ENCODE measurements at regions not wholly inside any gene's neighbourhood (a gene's known extent, or its start where the extent isn't known, plus 50 kb on each side); places are given as distances from the start of the nearest gene placed in this dataset.

DNA sequence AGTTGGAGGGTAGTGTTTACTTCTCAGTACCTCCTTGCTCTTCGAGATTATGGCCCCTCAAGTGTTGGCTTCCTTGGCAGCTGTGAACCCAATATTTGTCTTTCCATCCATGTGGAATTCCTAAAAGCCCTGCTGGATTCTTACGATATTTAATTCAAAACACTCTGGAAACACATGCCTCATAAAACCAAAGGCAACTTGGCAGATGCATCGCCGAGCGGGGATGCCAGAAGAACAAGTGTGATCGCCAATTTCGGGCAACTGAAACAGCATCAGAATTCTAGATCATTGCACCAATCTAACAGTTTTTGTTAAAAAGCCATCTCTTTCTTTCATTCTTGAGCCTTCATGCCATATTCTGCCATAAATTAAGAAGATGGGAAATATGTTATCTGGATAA lies 934.4 kb downstream of the AACS start:
- Histone ChIP-seq H3K27me3 (ENCODE audit: control insufficient read depth, insufficient read depth, low read length) (no peaks in the 10 kb centered on the region), H3K9me3 (ENCODE audit: control insufficient read depth, insufficient read depth, low read length) (peaks cover 13% of the 10 kb centered on the region), H3K4me3 (ENCODE audit: low read depth, low read length) (no peak overlapping the region), H3K27ac (ENCODE audit: low read depth, low read length) (no peak overlapping the region)
- ChIA-PET POLR2A (no interaction called here), CTCF (no interaction called here)
- TF ChIP-seq, protein P1, sequence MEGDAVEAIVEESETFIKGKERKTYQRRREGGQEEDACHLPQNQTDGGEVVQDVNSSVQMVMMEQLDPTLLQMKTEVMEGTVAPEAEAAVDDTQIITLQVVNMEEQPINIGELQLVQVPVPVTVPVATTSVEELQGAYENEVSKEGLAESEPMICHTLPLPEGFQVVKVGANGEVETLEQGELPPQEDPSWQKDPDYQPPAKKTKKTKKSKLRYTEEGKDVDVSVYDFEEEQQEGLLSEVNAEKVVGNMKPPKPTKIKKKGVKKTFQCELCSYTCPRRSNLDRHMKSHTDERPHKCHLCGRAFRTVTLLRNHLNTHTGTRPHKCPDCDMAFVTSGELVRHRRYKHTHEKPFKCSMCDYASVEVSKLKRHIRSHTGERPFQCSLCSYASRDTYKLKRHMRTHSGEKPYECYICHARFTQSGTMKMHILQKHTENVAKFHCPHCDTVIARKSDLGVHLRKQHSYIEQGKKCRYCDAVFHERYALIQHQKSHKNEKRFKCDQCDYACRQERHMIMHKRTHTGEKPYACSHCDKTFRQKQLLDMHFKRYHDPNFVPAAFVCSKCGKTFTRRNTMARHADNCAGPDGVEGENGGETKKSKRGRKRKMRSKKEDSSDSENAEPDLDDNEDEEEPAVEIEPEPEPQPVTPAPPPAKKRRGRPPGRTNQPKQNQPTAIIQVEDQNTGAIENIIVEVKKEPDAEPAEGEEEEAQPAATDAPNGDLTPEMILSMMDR (IDR thresholded peaks at IDR 0.05; ENCODE audit: low read depth, low read length): no peak
- no peak for DNase-seq (ENCODE audit: low read depth, low spot score)

DNA sequence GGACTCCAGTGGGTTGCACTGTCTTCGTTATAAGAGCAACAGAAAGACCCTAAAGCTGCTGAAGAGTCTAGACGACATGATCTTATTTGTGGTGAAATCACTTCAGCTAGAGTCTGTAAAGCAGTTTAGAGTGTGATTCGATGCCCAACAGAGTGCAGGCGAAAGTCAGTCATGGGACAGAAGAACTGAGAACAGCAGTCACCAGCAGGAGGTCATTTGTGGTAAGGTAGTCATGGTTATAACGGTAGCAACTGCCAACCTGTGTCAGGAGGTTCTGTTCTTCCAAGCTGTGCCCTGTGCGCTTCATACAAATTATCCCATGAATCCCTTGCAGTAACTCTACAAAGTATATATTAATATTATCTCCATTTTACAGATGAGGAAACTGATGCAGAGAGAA lies 954.1 kb downstream of the AACS start:
- POLR2A ChIA-PET: no interaction called here
- DNase-seq (ENCODE audit: low read depth, low spot score): no peak
- peaks cover 25% of the 10 kb centered on the region for H3K9me3 ChIP-seq (ENCODE audit: control insufficient read depth, insufficient read depth, low read length)
- H3K4me3 ChIP-seq (ENCODE audit: low read depth, low read length): no peak overlapping the region
- no peak overlapping the region for H3K27ac ChIP-seq (ENCODE audit: low read depth, low read length)
- CTCF ChIA-PET: no interaction called here
- TF ChIP-seq, protein P1 (IDR thresholded peaks at IDR 0.05; ENCODE audit: low read depth, low read length): no peak
- no peaks in the 10 kb centered on the region for H3K27me3 ChIP-seq (ENCODE audit: control insufficient read depth, insufficient read depth, low read length)

DNA sequence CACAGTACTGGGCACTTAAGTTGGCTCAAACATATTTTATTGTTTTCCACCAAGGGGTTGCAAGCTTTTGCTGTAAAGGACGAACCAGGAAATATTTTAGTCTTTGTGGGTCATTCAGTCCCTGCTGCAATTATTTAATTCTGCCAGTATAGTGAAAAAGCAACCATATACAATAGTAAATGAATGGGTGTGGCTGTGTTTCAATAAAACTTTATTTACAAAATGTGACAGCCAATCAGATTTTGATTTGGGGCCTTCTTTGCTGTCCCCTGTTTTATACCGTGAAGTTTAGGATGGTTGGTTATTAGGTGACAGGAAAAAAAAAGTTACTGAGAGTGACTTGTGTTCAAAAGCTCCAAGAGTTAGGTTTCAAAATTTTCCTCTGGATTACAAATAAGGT lies 956.4 kb downstream of the AACS start:
- TF ChIP-seq, protein P1 (IDR thresholded peaks at IDR 0.05; ENCODE audit: low read depth, low read length): no peak
- Histone ChIP-seq H3K27ac (ENCODE audit: low read depth, low read length) (no peak overlapping the region), H3K4me3 (ENCODE audit: low read depth, low read length) (no peak overlapping the region), H3K9me3 (ENCODE audit: control insufficient read depth, insufficient read depth, low read length) (peaks cover 32% of the 10 kb centered on the region), H3K27me3 (ENCODE audit: control insufficient read depth, insufficient read depth, low read length) (no peaks in the 10 kb centered on the region)
- POLR2A ChIA-PET: no interaction called here
- no peak for DNase-seq (ENCODE audit: low read depth, low spot score)
- CTCF ChIA-PET: no interaction called here

DNA sequence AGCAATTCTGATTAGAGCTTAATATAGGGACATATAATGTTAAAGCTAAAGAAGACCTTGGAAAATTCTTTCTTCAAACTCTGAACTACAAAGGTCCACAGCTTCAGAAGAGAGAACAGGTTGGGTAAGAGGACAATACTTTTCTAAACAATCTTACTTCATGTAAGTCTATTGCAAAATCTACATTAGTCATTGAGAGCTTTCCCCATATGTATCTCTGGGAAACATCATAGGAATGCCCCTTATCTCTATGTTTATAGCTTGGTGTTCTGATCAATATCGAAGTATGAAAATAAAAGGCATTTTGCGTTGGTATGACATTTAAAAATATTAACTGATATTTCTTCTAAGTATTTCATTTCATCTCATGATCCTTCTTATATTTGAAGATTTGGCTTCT lies 962.6 kb downstream of the AACS start:
- H3K27ac ChIP-seq (ENCODE audit: low read depth, low read length): no peak overlapping the region
- ChIA-PET CTCF (no interaction called here), POLR2A (no interaction called here)
- peaks cover 22% of the 10 kb centered on the region for H3K9me3 ChIP-seq (ENCODE audit: control insufficient read depth, insufficient read depth, low read length)
- TF ChIP-seq, protein P1 (IDR thresholded peaks at IDR 0.05; ENCODE audit: low read depth, low read length): no peak
- no peak overlapping the region for H3K4me3 ChIP-seq (ENCODE audit: low read depth, low read length)
- DNase-seq (ENCODE audit: low read depth, low spot score): no peak
- no peaks in the 10 kb centered on the region for H3K27me3 ChIP-seq (ENCODE audit: control insufficient read depth, insufficient read depth, low read length)

DNA sequence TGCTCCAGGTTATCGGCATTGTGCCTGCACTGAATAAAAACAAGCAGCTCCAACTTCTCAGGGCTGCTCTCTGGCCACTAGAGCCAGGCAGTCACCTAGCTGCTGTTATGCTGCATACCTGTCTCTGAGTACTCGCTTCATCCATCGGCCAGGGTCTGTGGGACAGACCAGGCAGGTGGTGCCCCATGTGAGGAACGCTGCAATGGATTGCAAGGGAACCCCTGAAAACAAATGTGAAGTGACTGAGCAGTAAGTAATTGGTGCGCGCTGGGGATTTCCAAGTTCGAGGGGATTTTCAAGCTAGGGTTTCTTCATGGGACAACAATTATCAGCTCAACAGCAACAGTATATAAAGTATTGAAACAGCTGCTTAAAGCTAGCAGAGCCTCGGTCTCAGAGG lies 965.3 kb downstream of the AACS start:
- POLR2A ChIA-PET: no interaction called here
- TF ChIP-seq, protein P1 (IDR thresholded peaks at IDR 0.05; ENCODE audit: low read depth, low read length): no peak
- H3K27me3 ChIP-seq (ENCODE audit: control insufficient read depth, insufficient read depth, low read length): no peaks in the 10 kb centered on the region
- H3K4me3 ChIP-seq (ENCODE audit: low read depth, low read length): no peak overlapping the region
- CTCF ChIA-PET: no interaction called here
- no peak for DNase-seq (ENCODE audit: low read depth, low spot score)
- peaks cover 20% of the 10 kb centered on the region; the same call in 1 of the 2 replicates for H3K9me3 ChIP-seq (ENCODE audit: control insufficient read depth, insufficient read depth, low read length)
- no peak overlapping the region for H3K27ac ChIP-seq (ENCODE audit: low read depth, low read length)
